Tibial artery (tissue), 4 donors: ENCODE measurements at regions not wholly inside any gene's neighbourhood (a gene's known extent, or its start where the extent isn't known, plus 50 kb on each side); places are given as distances from the start of the nearest gene placed in this dataset.

Experiments used
- DNase-seq, 2 donors: peaks; one replicate each; pipeline ENCODE4 v3.0.0-alpha.2; 2019
- H3K27ac ChIP-seq, 2 donors: fragments of 200-600 bp; sonication (generic) in 1 of 2; 1 replicate in 1 of 2; 2 replicates in 1 of 2; pipeline ENCODE4 v1.5.1; 2018 to 2019; ENCODE audit warnings: mild to moderate bottlenecking in 1 of 2
- H3K27me3 ChIP-seq, 2 donors: fragments of 200-600 bp; sonication (generic) in 1 of 2; one replicate each; pipeline versions ENCODE4 v1.5.1 to v1.6.0; 2016 to 2019
- H3K36me3 ChIP-seq, 3 donors: fragments of 200-600 bp; sonication (generic) in 2 of 3; one replicate each; pipeline ENCODE4 v1.5.1; 2016 to 2019; ENCODE audit warnings: mild to moderate bottlenecking in 2 of 3
- H3K4me1 ChIP-seq, 4 donors: fragments of 200-600 bp; sonication (generic) in 2 of 4; 1 replicate in 3 of 4; 2 replicates in 1 of 4; pipeline ENCODE4 v1.5.1; 2016 to 2019
- H3K4me3 ChIP-seq, 2 donors: fragments of 200-600 bp; sonication (generic) in 1 of 2; 1 replicate in 1 of 2; 2 replicates in 1 of 2; pipeline ENCODE4 v1.5.1; 2018 to 2019; ENCODE audit warnings: mild to moderate bottlenecking in 2 of 2
- H3K9me3 ChIP-seq, 3 donors: fragments of 200-600 bp; sonication (generic) in 1 of 3; one replicate each; pipeline ENCODE4 v1.5.1; 2016 to 2019
- intact Hi-C: fragments of 100-400 bp; cut with DNase I; formaldehyde crosslinking; loops from one replicate; pipeline ENCODE4 v1.15.0; 2023; ENCODE audit warnings: low total_unique reads
- TF ChIP-seq, protein P1 (sequence below), 2 experiments: fragments of 200-600 bp in 1 of 2; fragments of 450-650 bp in 1 of 2; IDR thresholded peaks; one replicate each; pipeline ENCODE4 v1.5.1; 2017 to 2019; ENCODE audit warnings: antibody characterized with exemption in 2 of 2, mild to moderate bottlenecking in 1 of 2, moderate library complexity in 1 of 2

- TF ChIP-seq, protein P1, sequence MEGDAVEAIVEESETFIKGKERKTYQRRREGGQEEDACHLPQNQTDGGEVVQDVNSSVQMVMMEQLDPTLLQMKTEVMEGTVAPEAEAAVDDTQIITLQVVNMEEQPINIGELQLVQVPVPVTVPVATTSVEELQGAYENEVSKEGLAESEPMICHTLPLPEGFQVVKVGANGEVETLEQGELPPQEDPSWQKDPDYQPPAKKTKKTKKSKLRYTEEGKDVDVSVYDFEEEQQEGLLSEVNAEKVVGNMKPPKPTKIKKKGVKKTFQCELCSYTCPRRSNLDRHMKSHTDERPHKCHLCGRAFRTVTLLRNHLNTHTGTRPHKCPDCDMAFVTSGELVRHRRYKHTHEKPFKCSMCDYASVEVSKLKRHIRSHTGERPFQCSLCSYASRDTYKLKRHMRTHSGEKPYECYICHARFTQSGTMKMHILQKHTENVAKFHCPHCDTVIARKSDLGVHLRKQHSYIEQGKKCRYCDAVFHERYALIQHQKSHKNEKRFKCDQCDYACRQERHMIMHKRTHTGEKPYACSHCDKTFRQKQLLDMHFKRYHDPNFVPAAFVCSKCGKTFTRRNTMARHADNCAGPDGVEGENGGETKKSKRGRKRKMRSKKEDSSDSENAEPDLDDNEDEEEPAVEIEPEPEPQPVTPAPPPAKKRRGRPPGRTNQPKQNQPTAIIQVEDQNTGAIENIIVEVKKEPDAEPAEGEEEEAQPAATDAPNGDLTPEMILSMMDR (IDR thresholded peaks at IDR 0.05) = no peak
- intact Hi-C loops = no loop called here
- H3K4me3 ChIP-seq = no peak overlapping the region
- H3K4me1 ChIP-seq = peaks cover 0 to 17% (median 0%) of the 10 kb centered on the region in 4 donors
- peaks cover 0 to 11% (median 0%) of the 10 kb centered on the region in 3 donors for H3K9me3 ChIP-seq
- H3K36me3 ChIP-seq = no peaks in the 10 kb centered on the region
- no peak for DNase-seq
- H3K27ac ChIP-seq = no peak overlapping the region
- no peaks in the 10 kb centered on the region for H3K27me3 ChIP-seq
These were observed 477.1 kb upstream of the SMC2 start for GRCh38 chr9:103617046-103617445.

DNA sequence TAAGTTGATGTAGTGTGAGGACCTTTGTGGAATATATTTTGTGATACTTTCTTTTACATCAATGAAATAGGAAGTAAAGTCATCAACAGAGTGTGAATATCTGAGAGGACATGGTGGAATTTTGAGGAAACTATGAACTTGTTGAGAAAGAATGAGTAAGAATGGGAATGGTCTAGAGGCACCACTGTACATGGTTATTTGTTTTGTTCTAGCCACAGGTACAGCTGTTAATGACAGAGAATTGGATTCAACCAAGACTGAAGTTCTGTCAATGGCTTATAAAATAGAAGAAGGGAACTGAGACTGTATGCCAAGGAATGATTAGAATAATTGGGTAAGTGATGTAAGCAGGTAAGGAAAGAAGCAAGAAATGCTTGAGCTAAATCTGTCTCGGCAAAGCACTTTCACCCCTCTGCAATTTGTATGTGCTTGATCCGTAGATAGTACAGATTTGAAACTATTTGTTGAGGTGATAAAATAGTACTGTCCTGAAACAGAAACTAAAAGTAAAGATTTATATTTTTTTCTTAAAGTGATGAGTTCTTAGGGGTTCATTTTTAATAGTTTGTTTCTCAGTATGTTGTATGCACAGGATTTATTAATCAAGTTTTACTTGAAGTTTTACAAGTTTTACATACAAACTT, 468.8 kb upstream of the SMC2 start:
- H3K4me1 ChIP-seq = peaks cover 0 to 3% (median 0%) of the 10 kb centered on the region in 4 donors
- no peaks in the 10 kb centered on the region for H3K9me3 ChIP-seq
- TF ChIP-seq, protein P1 (IDR thresholded peaks at IDR 0.05) = no peak
- H3K27me3 ChIP-seq = no peaks in the 10 kb centered on the region
- H3K27ac ChIP-seq = no peak overlapping the region
- DNase-seq = no peak
- no peaks in the 10 kb centered on the region for H3K36me3 ChIP-seq
- no peak overlapping the region for H3K4me3 ChIP-seq
- intact Hi-C loops = no loop called here

DNA sequence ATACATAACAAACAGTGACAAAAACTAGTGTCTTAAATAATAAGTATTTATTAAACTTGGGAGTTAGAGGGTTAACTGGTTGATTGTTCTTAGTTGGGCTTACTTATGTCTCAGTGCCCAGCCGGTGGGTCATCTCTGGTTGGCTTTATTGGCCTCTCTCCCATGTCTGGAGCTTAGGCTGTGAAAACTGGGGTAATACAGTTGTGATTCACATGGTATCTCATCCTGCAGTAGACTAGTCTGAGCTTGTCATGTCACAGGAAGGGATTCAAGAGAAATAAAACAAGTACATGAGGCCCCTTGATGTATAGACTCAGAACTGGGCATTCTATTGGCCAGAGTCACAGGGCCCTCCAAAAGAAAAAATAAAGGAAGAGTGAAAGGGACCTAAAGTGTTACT, 466.4 kb upstream of the SMC2 start:
- Histone ChIP-seq H3K27ac (no peak overlapping the region), H3K4me3 (no peak overlapping the region), H3K27me3 (no peaks in the 10 kb centered on the region), H3K4me1 (peaks cover 0 to 3% (median 0%) of the 10 kb centered on the region in 4 donors), H3K36me3 (no peaks in the 10 kb centered on the region), H3K9me3 (no peaks in the 10 kb centered on the region)
- DNase-seq = no peak
- intact Hi-C loops = no loop called here
- TF ChIP-seq, protein P1 (IDR thresholded peaks at IDR 0.05) = no peak

DNA sequence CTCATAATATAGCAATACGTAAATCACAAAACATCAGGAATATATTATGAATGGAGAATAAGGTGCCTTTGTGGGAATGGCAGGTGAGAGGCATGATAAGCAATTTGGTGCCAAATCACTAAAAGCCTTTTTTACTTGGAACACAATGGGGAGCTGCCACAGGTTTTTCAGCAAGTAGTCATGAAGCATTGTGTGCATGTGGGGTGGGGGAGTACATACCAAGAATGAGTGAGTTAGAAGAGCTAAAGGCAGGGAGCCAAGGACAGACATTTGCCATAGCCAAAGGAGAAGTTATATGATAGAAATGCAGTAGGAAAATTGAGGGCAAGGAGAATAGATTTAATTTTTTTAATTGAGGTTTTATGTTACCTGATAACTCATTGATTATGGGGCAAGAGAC, 445.0 kb upstream of the SMC2 start:
- DNase-seq = no peak
- TF ChIP-seq, protein P1 (IDR thresholded peaks at IDR 0.05) = no peak
- Histone ChIP-seq H3K9me3 (no peaks in the 10 kb centered on the region), H3K27ac (no peak overlapping the region), H3K4me3 (no peak overlapping the region), H3K27me3 (no peaks in the 10 kb centered on the region), H3K4me1 (no peaks in the 10 kb centered on the region), H3K36me3 (no peaks in the 10 kb centered on the region)
- intact Hi-C loops = no loop called here

DNA sequence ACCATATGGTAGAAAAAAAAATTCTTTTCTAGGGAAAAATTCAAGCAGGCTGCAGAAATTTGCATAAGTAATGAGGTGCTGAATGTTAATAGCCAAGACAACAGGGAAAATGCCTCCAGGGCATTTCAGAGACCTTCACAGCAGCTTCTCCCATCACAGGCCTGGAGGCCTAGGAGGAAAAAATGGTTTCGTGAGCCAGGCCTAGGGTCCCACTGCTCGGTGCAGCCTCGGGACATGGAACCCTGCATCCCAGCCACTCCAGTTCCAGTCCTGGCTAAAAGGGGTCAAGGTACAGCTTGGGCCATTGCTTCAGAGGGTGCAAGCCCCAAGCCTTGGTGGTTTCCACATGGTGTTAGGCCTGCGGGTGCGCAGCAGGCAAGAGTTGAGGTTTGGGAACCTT, 436.0 kb upstream of the SMC2 start:
- Histone ChIP-seq H3K27me3 (no peaks in the 10 kb centered on the region), H3K27ac (no peak overlapping the region), H3K4me1 (no peaks in the 10 kb centered on the region), H3K4me3 (no peak overlapping the region), H3K36me3 (no peaks in the 10 kb centered on the region), H3K9me3 (peaks cover 0 to 17% (median 0%) of the 10 kb centered on the region in 3 donors)
- DNase-seq = no peak
- TF ChIP-seq, protein P1 (IDR thresholded peaks at IDR 0.05) = no peak
- intact Hi-C loops = no loop called here

DNA sequence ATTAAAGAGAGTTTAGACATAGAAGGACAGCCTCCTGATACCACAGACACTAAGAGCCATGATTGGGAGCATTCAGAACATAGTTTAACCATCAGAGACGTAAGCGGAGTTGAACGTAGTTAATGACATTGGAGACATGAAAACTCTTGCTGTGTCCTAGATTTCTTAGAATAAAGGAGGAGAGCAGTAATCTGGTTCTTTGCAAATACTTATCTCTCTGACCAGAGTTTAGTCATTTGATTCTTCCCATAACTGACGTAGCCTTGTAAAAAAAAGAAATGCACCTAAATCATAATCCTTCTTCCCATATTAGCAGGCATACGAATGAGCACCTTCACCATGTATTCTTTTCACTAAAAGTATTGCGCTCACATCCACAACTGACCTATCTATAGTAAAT, 433.3 kb upstream of the SMC2 start:
- DNase-seq = no peak
- TF ChIP-seq, protein P1 (IDR thresholded peaks at IDR 0.05) = no peak
- Histone ChIP-seq H3K36me3 (no peaks in the 10 kb centered on the region), H3K4me1 (no peaks in the 10 kb centered on the region), H3K27ac (no peak overlapping the region), H3K9me3 (peaks cover 0 to 17% (median 0%) of the 10 kb centered on the region in 3 donors), H3K4me3 (no peak overlapping the region), H3K27me3 (no peaks in the 10 kb centered on the region)
- intact Hi-C loops = no loop called here
